ENCODE measurements at regions not wholly inside any gene's neighbourhood (a gene's known extent, or its start where the extent isn't known, plus 50 kb on each side); places are given as distances from the start of the nearest gene placed in this dataset.

DNA sequence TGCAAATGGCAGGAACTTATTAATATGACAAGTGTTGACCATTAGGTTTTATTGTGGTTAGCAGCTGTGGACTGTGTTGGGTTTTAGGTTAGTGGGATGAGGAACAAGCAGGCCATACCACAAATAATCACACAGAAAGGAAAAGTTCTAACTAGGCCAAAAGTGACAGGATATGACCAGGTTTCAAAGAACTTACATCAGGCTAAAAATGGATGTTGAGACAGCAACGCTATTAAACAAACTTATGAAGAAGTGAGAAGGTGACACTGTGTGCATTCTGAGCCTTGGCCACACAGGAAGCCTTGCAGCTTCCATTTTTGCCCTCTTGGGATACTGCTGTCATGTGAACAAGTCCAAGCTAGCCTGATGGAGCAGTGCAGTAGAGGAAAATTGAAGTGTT, 568.8 kb downstream of the HTR7 start (continued):
- no peak for TF ChIP-seq ZSCAN18 (CRISPR knock-in tag; IDR thresholded peaks at IDR 0.05)
- no peak for TF ChIP-seq SMAD3 (CRISPR knock-in tag; IDR thresholded peaks at IDR 0.05; ENCODE audit: borderline replicate concordance)
- no peak for TF ChIP-seq ZNF317 (CRISPR knock-in tag; IDR thresholded peaks at IDR 0.05; ENCODE audit: borderline replicate concordance, low read depth)

- Mint-ChIP-seq H3K4me1 (peaks cover 68% of the 10 kb centered on the region), H3K27me3 (ENCODE audit: low read depth) (no peaks in the 10 kb centered on the region), H3K9me3 (no peaks in the 10 kb centered on the region), H3K27ac (no peak overlapping the region), H3K36me3 (peaks cover 35% of the 10 kb centered on the region), H3K4me3 (no peak overlapping the region)
- TF ChIP-seq, protein P1, sequence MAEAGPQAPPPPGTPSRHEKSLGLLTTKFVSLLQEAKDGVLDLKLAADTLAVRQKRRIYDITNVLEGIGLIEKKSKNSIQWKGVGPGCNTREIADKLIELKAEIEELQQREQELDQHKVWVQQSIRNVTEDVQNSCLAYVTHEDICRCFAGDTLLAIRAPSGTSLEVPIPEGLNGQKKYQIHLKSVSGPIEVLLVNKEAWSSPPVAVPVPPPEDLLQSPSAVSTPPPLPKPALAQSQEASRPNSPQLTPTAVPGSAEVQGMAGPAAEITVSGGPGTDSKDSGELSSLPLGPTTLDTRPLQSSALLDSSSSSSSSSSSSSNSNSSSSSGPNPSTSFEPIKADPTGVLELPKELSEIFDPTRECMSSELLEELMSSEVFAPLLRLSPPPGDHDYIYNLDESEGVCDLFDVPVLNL (CRISPR knock-in tag; IDR thresholded peaks at IDR 0.05; ENCODE audit: borderline replicate concordance, low read depth) = no peak
- TF ChIP-seq ZSCAN18 (CRISPR knock-in tag; IDR thresholded peaks at IDR 0.05) (no peak), CBFB (CRISPR knock-in tag; IDR thresholded peaks at IDR 0.05; ENCODE audit: low read depth) (no peak), E2F5 (CRISPR knock-in tag; IDR thresholded peaks at IDR 0.05) (no peak), SMAD4 (CRISPR knock-in tag; IDR thresholded peaks at IDR 0.05) (no peak), TEAD4 (CRISPR knock-in tag; IDR thresholded peaks at IDR 0.05) (no peak), ZNF317 (CRISPR knock-in tag; IDR thresholded peaks at IDR 0.05; ENCODE audit: borderline replicate concordance, low read depth) (no peak), HMGA2 (CRISPR knock-in tag; IDR thresholded peaks at IDR 0.05) (no peak), ZNF671 (CRISPR knock-in tag; IDR thresholded peaks at IDR 0.05) (no peak), NFE2L1 (CRISPR knock-in tag; IDR thresholded peaks at IDR 0.05) (no peak), MYBL2 (CRISPR knock-in tag; IDR thresholded peaks at IDR 0.05) (no peak), RELA (CRISPR knock-in tag; IDR thresholded peaks at IDR 0.05; ENCODE audit: borderline replicate concordance) (no peak), ZNF396 (CRISPR knock-in tag; IDR thresholded peaks at IDR 0.05; ENCODE audit: borderline replicate concordance) (no peak), ZNF512 (CRISPR knock-in tag; IDR thresholded peaks at IDR 0.05; ENCODE audit: borderline replicate concordance) (no peak), NR3C1 (CRISPR knock-in tag; conservative IDR thresholded peaks at IDR 0.05; ENCODE audit: low read depth) (no peak), NR2C2 (CRISPR knock-in tag; IDR thresholded peaks at IDR 0.05) (no peak)
- TF ChIP-seq, protein P2, sequence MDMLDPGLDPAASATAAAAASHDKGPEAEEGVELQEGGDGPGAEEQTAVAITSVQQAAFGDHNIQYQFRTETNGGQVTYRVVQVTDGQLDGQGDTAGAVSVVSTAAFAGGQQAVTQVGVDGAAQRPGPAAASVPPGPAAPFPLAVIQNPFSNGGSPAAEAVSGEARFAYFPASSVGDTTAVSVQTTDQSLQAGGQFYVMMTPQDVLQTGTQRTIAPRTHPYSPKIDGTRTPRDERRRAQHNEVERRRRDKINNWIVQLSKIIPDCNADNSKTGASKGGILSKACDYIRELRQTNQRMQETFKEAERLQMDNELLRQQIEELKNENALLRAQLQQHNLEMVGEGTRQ (CRISPR knock-in tag; IDR thresholded peaks at IDR 0.05) = no peak
- TF ChIP-seq, protein P3, sequence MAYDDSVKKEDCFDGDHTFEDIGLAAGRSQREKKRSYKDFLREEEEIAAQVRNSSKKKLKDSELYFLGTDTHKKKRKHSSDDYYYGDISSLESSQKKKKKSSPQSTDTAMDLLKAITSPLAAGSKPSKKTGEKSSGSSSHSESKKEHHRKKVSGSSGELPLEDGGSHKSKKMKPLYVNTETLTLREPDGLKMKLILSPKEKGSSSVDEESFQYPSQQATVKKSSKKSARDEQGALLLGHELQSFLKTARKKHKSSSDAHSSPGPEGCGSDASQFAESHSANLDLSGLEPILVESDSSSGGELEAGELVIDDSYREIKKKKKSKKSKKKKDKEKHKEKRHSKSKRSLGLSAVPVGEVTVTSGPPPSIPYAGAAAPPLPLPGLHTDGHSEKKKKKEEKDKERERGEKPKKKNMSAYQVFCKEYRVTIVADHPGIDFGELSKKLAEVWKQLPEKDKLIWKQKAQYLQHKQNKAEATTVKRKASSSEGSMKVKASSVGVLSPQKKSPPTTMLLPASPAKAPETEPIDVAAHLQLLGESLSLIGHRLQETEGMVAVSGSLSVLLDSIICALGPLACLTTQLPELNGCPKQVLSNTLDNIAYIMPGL (CRISPR knock-in tag; IDR thresholded peaks at IDR 0.05) = no peak
- POLR2A ChIA-PET = no interaction called here
- CTCF ChIA-PET = interaction anchor here (0.7 kb wide), 1 partner anchor 393 kb away, joined by 4 read pairs; no protein-coding TSS in a partner anchor
- ATAC-seq (no peak), DNase-seq (ENCODE audit: low spot score) (no peak)
Measured at GRCh38 chr10:90293616-90294015, 564.2 kb downstream of the HTR7 start.

All from WTC11 (cell line).